ENCODE measurements at regions not wholly inside any gene's neighbourhood (a gene's known extent, or its start where the extent isn't known, plus 50 kb on each side); places are given as distances from the start of the nearest gene placed in this dataset.

DNA sequence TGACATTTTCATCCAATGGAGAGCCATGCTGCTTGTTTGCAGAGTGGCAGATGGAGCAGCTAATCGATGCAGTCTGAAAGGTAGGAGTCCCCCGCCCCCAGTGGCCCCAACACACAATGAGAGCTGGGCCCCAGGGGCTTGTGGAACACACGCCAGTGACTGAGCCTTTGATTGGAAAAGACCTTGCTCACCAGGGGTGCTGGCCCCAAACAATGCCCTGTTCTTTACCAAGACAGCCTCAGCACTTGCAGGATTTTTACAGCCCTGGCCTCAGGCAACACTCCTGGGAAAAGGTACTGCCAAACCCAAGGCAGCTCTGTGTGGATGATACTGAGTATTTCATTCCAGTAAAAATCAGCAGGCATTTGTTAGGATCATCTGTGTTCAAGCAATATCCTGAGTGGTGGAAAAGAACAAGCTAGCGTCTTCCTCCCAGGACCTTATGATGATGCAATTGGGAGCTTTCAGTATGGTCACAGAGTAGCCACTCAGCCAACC lies 276.8 kb upstream of the CLINT1 start:
- Histone ChIP-seq H3K79me2 (ENCODE audit: insufficient read depth, low read length) (no peaks in the 10 kb centered on the region), H3K4me1 (ENCODE audit: insufficient read depth, low read length) (no peaks in the 10 kb centered on the region), H3K27me3 (ENCODE audit: insufficient read depth, low read length, poor library complexity) (no peaks in the 10 kb centered on the region), H4K20me1 (ENCODE audit: insufficient read depth, low read length) (no peaks in the 10 kb centered on the region), H3K4me2 (ENCODE audit: insufficient read depth, low read length) (no peak overlapping the region), H3K9ac (ENCODE audit: low read depth, low read length) (no peak overlapping the region), H2AFZ (ENCODE audit: low read depth, low read length) (no peak overlapping the region), H3K9me3 (ENCODE audit: insufficient read depth, low read length, severe bottlenecking) (no peaks in the 10 kb centered on the region), H3K27ac (ENCODE audit: low read length) (no peak overlapping the region), H3K36me3 (ENCODE audit: insufficient read depth, low read length) (no peaks in the 10 kb centered on the region), H3K4me3 (ENCODE audit: low read depth in 1 of 2, low read length in 2 of 2) (no peak overlapping the region)
- ATAC-seq (ENCODE audit: insufficient read depth, low read depth) (no peak), DNase-seq (no peak)
- TF ChIP-seq, protein P1, sequence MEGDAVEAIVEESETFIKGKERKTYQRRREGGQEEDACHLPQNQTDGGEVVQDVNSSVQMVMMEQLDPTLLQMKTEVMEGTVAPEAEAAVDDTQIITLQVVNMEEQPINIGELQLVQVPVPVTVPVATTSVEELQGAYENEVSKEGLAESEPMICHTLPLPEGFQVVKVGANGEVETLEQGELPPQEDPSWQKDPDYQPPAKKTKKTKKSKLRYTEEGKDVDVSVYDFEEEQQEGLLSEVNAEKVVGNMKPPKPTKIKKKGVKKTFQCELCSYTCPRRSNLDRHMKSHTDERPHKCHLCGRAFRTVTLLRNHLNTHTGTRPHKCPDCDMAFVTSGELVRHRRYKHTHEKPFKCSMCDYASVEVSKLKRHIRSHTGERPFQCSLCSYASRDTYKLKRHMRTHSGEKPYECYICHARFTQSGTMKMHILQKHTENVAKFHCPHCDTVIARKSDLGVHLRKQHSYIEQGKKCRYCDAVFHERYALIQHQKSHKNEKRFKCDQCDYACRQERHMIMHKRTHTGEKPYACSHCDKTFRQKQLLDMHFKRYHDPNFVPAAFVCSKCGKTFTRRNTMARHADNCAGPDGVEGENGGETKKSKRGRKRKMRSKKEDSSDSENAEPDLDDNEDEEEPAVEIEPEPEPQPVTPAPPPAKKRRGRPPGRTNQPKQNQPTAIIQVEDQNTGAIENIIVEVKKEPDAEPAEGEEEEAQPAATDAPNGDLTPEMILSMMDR (IDR thresholded peaks at IDR 0.05; ENCODE audit: borderline replicate concordance, extremely low read depth, low read length, poor library complexity, severe bottlenecking) = no peak
- TF ChIP-seq EZH2 (IDR thresholded peaks at IDR 0.05; ENCODE audit: borderline replicate concordance, low read depth, low read length, severe bottlenecking) = no peak

DNA sequence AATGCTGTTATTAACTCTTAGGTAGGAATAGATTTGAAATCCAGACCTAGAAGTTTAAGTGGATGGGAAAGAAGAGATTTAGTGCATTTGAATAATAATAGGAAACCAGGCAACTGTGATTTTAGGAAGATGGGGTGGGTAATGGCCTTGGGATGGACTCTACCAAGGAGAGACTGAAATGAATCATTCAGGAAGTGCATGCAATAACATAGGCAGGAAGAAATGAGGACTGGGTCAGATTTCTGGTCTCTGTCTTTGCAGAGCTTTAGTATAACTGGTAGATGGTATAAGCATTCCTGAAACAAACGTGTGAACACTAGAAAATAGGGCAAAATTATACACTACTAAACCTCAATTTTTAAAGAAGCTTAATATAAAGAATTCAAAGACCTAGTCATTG lies 274.4 kb upstream of the CLINT1 start:
- Histone ChIP-seq H2AFZ (ENCODE audit: low read depth, low read length) (no peak overlapping the region), H3K79me2 (ENCODE audit: insufficient read depth, low read length) (no peaks in the 10 kb centered on the region), H3K4me3 (ENCODE audit: low read depth in 1 of 2, low read length in 2 of 2) (no peak overlapping the region), H3K4me1 (ENCODE audit: insufficient read depth, low read length) (no peaks in the 10 kb centered on the region), H3K27ac (ENCODE audit: low read length) (no peak overlapping the region), H3K27me3 (ENCODE audit: insufficient read depth, low read length, poor library complexity) (no peaks in the 10 kb centered on the region), H3K36me3 (ENCODE audit: insufficient read depth, low read length) (no peaks in the 10 kb centered on the region), H3K9ac (ENCODE audit: low read depth, low read length) (no peak overlapping the region), H4K20me1 (ENCODE audit: insufficient read depth, low read length) (no peaks in the 10 kb centered on the region), H3K4me2 (ENCODE audit: insufficient read depth, low read length) (no peak overlapping the region), H3K9me3 (ENCODE audit: insufficient read depth, low read length, severe bottlenecking) (no peaks in the 10 kb centered on the region)
- DNase-seq (no peak), ATAC-seq (ENCODE audit: insufficient read depth, low read depth) (no peak)
- TF ChIP-seq, protein P1 (IDR thresholded peaks at IDR 0.05; ENCODE audit: borderline replicate concordance, extremely low read depth, low read length, poor library complexity, severe bottlenecking) = no peak
- TF ChIP-seq EZH2 (IDR thresholded peaks at IDR 0.05; ENCODE audit: borderline replicate concordance, low read depth, low read length, severe bottlenecking) = no peak

DNA sequence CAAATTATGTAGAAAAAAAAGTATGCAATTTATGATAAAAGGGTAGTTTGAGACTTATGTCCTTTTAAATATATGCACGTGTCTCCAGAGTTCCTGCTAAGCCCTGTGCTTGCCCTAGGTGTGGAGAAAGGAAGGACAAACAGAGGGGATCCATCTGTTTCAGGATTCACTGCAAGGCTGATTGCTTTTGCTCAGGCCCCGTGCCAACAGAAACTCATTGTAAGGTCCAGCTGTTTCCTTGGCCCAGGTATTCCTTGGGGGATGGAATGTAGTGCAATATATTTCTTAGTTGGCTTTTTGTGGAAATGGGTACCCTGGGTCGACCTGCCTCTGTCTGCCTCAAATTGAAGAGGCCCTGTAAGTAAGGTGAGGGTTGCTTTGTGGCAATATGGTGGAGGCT lies 268.6 kb upstream of the CLINT1 start:
- H3K4me3 ChIP-seq (ENCODE audit: low read depth in 1 of 2, low read length in 2 of 2) = no peak overlapping the region
- H3K4me1 ChIP-seq (ENCODE audit: insufficient read depth, low read length) = peaks cover 4% of the 10 kb centered on the region
- ATAC-seq (ENCODE audit: insufficient read depth, low read depth) (no peak), DNase-seq (no peak)
- H3K9me3 ChIP-seq (ENCODE audit: insufficient read depth, low read length, severe bottlenecking) = no peaks in the 10 kb centered on the region
- H3K27ac ChIP-seq (ENCODE audit: low read length) = no peak overlapping the region
- TF ChIP-seq, protein P1 (IDR thresholded peaks at IDR 0.05; ENCODE audit: borderline replicate concordance, extremely low read depth, low read length, poor library complexity, severe bottlenecking) = no peak
- TF ChIP-seq EZH2 (IDR thresholded peaks at IDR 0.05; ENCODE audit: borderline replicate concordance, low read depth, low read length, severe bottlenecking) = no peak
- H3K4me2 ChIP-seq (ENCODE audit: insufficient read depth, low read length) = no peak overlapping the region
- no peaks in the 10 kb centered on the region for H4K20me1 ChIP-seq (ENCODE audit: insufficient read depth, low read length)
- no peak overlapping the region for H3K9ac ChIP-seq (ENCODE audit: low read depth, low read length)
- no peaks in the 10 kb centered on the region for H3K79me2 ChIP-seq (ENCODE audit: insufficient read depth, low read length)
- no peaks in the 10 kb centered on the region for H3K27me3 ChIP-seq (ENCODE audit: insufficient read depth, low read length, poor library complexity)
- no peaks in the 10 kb centered on the region for H3K36me3 ChIP-seq (ENCODE audit: insufficient read depth, low read length)
- no peak overlapping the region for H2AFZ ChIP-seq (ENCODE audit: low read depth, low read length)
